Loucy (cell line): ENCODE measurements at regions not wholly inside any gene's neighbourhood (a gene's known extent, or its start where the extent isn't known, plus 50 kb on each side); places are given as distances from the start of the nearest gene placed in this dataset.

Source experiments
- H2AFZ ChIP-seq: fragments of 200-600 bp; sonication (generic); 2 replicates; pipeline ENCODE4 v1.6.0; 2016; ENCODE audit warnings: antibody characterized with exemption, mild to moderate bottlenecking, low read length, moderate library complexity
- H3F3A ChIP-seq: fragments of 200-600 bp; 2 replicates; pipeline ENCODE4 v1.6.0; 2016; ENCODE audit warnings: antibody characterized with exemption, low read depth, mild to moderate bottlenecking
- H3K27me3 ChIP-seq: fragments of 200-600 bp; sonication (generic); 2 replicates; pipeline ENCODE4 v1.6.1; 2014; ENCODE audit warnings: low read length, mild to moderate bottlenecking; ENCODE audit not compliant: insufficient read depth, poor library complexity, severe bottlenecking
- H3K36me3 ChIP-seq: fragments of 200-600 bp; sonication (generic); 2 replicates; pipeline ENCODE4 v1.6.1; 2016; ENCODE audit warnings: low read length; ENCODE audit not compliant: insufficient read depth
- H3K4me1 ChIP-seq: fragments of 200-600 bp; sonication (generic); 2 replicates; pipeline ENCODE4 v1.5.1; 2014; ENCODE audit warnings: low read length, mild to moderate bottlenecking; ENCODE audit not compliant: insufficient read depth, poor library complexity, severe bottlenecking
- H3K4me2 ChIP-seq: fragments of 200-600 bp; sonication (generic); 2 replicates; pipeline ENCODE4 v1.6.0; 2014; ENCODE audit warnings: antibody characterized with exemption, low read length, low read depth, mild to moderate bottlenecking; ENCODE audit not compliant: poor library complexity, severe bottlenecking
- H3K4me3 ChIP-seq: fragments of 200-600 bp; sonication (generic); 2 replicates; pipeline ENCODE4 v1.5.1; 2014; ENCODE audit warnings: low read length, mild to moderate bottlenecking, mixed read lengths; ENCODE audit not compliant: poor library complexity, severe bottlenecking
- H3K79me2 ChIP-seq: fragments of 200-600 bp; sonication (generic); 2 replicates; pipeline ENCODE4 v1.6.1; 2014; ENCODE audit warnings: low read length; ENCODE audit not compliant: insufficient read depth
- H3K9ac ChIP-seq: fragments of 200-600 bp; sonication (generic); 2 replicates; pipeline ENCODE4 v1.6.0; 2014; ENCODE audit warnings: mild to moderate bottlenecking, low read depth, low read length, moderate library complexity; ENCODE audit not compliant: poor library complexity, severe bottlenecking
- H3K9me2 ChIP-seq: fragments of 200-600 bp; sonication (generic); replicated peaks from 2 replicates; pipeline ENCODE4 v1.6.1; 2016; ENCODE audit warnings: low read depth, low read length, mixed read lengths
- H3K9me3 ChIP-seq: fragments of 200-600 bp; sonication (generic); 2 replicates; pipeline ENCODE4 v1.6.1; 2014; ENCODE audit warnings: mild to moderate bottlenecking, antibody characterized with exemption, low read length, low read depth; ENCODE audit not compliant: insufficient read depth
- H4K20me1 ChIP-seq: fragments of 200-600 bp; sonication (generic); 2 replicates; pipeline ENCODE4 v1.6.0; 2014; ENCODE audit warnings: antibody characterized with exemption, low read length, mild to moderate bottlenecking; ENCODE audit not compliant: insufficient read depth, poor library complexity, severe bottlenecking
- EZH2phosphoT487 ChIP-seq: fragments of 200-600 bp; IDR thresholded peaks from 2 replicates; pipeline ENCODE4 v1.6.1; 2018; ENCODE audit warnings: antibody characterized with exemption, mild to moderate bottlenecking, moderate library complexity, borderline replicate concordance
- TF ChIP-seq, protein P1 (sequence below): fragments of 200-600 bp; sonication (generic); conservative IDR thresholded peaks from 2 replicates; pipeline ENCODE4 v1.5.1; 2014; ENCODE audit warnings: mild to moderate bottlenecking, antibody characterized with exemption, low read length

GRCh38 chr16:6496996-6497395 lies 835.6 kb upstream of the RBFOX1 start:
- Histone ChIP-seq H4K20me1 (no peaks in the 10 kb centered on the region), H3K9ac (no peak overlapping the region), H3K4me1 (no peaks in the 10 kb centered on the region), H2AFZ (no peak overlapping the region), H3K9me2 (no peaks in the 10 kb centered on the region), H3K36me3 (no peaks in the 10 kb centered on the region), H3K4me2 (no peak overlapping the region), H3F3A (no peaks in the 10 kb centered on the region), H3K27me3 (no peaks in the 10 kb centered on the region), H3K79me2 (no peaks in the 10 kb centered on the region), H3K9me3 (no peaks in the 10 kb centered on the region), H3K4me3 (no peak overlapping the region)
- TF ChIP-seq EZH2phosphoT487 = no peak
- TF ChIP-seq, protein P1, sequence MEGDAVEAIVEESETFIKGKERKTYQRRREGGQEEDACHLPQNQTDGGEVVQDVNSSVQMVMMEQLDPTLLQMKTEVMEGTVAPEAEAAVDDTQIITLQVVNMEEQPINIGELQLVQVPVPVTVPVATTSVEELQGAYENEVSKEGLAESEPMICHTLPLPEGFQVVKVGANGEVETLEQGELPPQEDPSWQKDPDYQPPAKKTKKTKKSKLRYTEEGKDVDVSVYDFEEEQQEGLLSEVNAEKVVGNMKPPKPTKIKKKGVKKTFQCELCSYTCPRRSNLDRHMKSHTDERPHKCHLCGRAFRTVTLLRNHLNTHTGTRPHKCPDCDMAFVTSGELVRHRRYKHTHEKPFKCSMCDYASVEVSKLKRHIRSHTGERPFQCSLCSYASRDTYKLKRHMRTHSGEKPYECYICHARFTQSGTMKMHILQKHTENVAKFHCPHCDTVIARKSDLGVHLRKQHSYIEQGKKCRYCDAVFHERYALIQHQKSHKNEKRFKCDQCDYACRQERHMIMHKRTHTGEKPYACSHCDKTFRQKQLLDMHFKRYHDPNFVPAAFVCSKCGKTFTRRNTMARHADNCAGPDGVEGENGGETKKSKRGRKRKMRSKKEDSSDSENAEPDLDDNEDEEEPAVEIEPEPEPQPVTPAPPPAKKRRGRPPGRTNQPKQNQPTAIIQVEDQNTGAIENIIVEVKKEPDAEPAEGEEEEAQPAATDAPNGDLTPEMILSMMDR = no peak

- Histone ChIP-seq H3K9me2 (no peaks in the 10 kb centered on the region), H3K4me1 (no peaks in the 10 kb centered on the region), H3F3A (no peaks in the 10 kb centered on the region), H3K79me2 (no peaks in the 10 kb centered on the region), H3K27me3 (no peaks in the 10 kb centered on the region), H3K36me3 (no peaks in the 10 kb centered on the region), H3K4me2 (no peak overlapping the region), H4K20me1 (no peaks in the 10 kb centered on the region), H3K4me3 (no peak overlapping the region), H3K9me3 (no peaks in the 10 kb centered on the region), H2AFZ (no peak overlapping the region), H3K9ac (no peak overlapping the region)
- TF ChIP-seq, protein P1 = no peak
- TF ChIP-seq EZH2phosphoT487 = no peak
Observed at GRCh38 chr16:6495486-6496210, 837.0 kb upstream of the RBFOX1 start.

GRCh38 chr16:6494716-6495115 lies 837.9 kb upstream of the RBFOX1 start:
- no peaks in the 10 kb centered on the region for H3K9me2 ChIP-seq
- H3K9ac ChIP-seq = no peak overlapping the region
- no peaks in the 10 kb centered on the region for H4K20me1 ChIP-seq
- H3F3A ChIP-seq = no peaks in the 10 kb centered on the region
- no peak overlapping the region for H3K4me2 ChIP-seq
- no peaks in the 10 kb centered on the region for H3K9me3 ChIP-seq
- H3K27me3 ChIP-seq = no peaks in the 10 kb centered on the region
- no peak for TF ChIP-seq EZH2phosphoT487
- TF ChIP-seq, protein P1 = no peak
- no peaks in the 10 kb centered on the region for H3K36me3 ChIP-seq
- no peaks in the 10 kb centered on the region for H3K4me1 ChIP-seq
- H2AFZ ChIP-seq = no peak overlapping the region
- no peaks in the 10 kb centered on the region for H3K79me2 ChIP-seq
- no peak overlapping the region for H3K4me3 ChIP-seq
